SK-N-SH (cell line): ENCODE measurements at regions not wholly inside any gene's neighbourhood (a gene's known extent, or its start where the extent isn't known, plus 50 kb on each side); places are given as distances from the start of the nearest gene placed in this dataset.

Experiments
- CTCF ChIA-PET: fragments of 300-600, 350-600 bp; formaldehyde crosslinking; extraction: SDS; loops from one replicate; lab custom pipeline; 2021; lab: Yijun Ruan, JAX
- POLR2A ChIA-PET: fragments of 350-600 bp; sonication (Branson Sonifier 250); formaldehyde crosslinking; extraction: SDS; loops from one replicate; lab custom pipeline; 2020; ENCODE audit warnings: antibody characterized with exemption, inconsistent platforms; lab: Yijun Ruan, JAX
- DNase-seq: peaks from one replicate; pipeline ENCODE4 v3.0.0; 2012
- H2AFZ ChIP-seq: fragments of 200-600 bp; sonication (generic); 2 replicates; pipeline ENCODE4 v1.8.1; 2016; ENCODE audit warnings: antibody characterized with exemption, mild to moderate bottlenecking, low read depth
- H3F3A ChIP-seq: fragments of 200-600 bp; sonication (generic); replicated peaks from 2 replicates; pipeline ENCODE3; 2016; ENCODE audit warnings: antibody characterized with exemption, mild to moderate bottlenecking; ENCODE audit not compliant: insufficient read depth
- H3K27ac ChIP-seq, 2 experiments: fragments of 200-500 bp in 1 of 2; fragments of 200-600 bp in 1 of 2; sonication (Bioruptor generic) in 1 of 2; sonication (generic), shearing (Covaris generic) in 1 of 2; 2 replicates each; pipeline versions ENCODE4 v1.5.1 to v1.6.1; 2014 to 2016; ENCODE audit warnings: low read depth in 2 of 2, inconsistent platforms in 1 of 2, low read length in 1 of 2, mild to moderate bottlenecking in 1 of 2, mixed read lengths in 1 of 2
- H3K27me3 ChIP-seq: fragments of 200-600 bp; sonication (generic), shearing (Covaris generic); 2 replicates; pipeline ENCODE4 v1.6.1; 2016; ENCODE audit warnings: mixed run types; ENCODE audit not compliant: insufficient read depth
- H3K36me3 ChIP-seq, 2 experiments: fragments of 200-500 bp in 1 of 2; fragments of 200-600 bp in 1 of 2; sonication (Bioruptor generic) in 1 of 2; sonication (generic) in 1 of 2; replicated peaks in 1 of 2; 2 replicates each; pipeline versions ENCODE3 to v1.5.1; 2014 to 2016; ENCODE audit warnings: low read length in 1 of 2, mild to moderate bottlenecking in 1 of 2; ENCODE audit not compliant: insufficient read depth in 2 of 2, control insufficient read depth in 1 of 2
- H3K4me1 ChIP-seq, 2 experiments: fragments of 200-500 bp in 1 of 2; fragments of 200-600 bp in 1 of 2; sonication (Bioruptor generic) in 1 of 2; sonication (generic), shearing (Covaris generic) in 1 of 2; 2 replicates each; pipeline versions ENCODE4 v1.5.1 to v1.6.1; 2014 to 2016; ENCODE audit warnings: low read depth in 1 of 2, low read length in 1 of 2, mixed run types in 1 of 2; ENCODE audit not compliant: insufficient read depth in 2 of 2, control insufficient read depth in 1 of 2
- H3K4me2 ChIP-seq: fragments of 200-600 bp; sonication (generic), shearing (Covaris generic); 2 replicates; pipeline ENCODE4 v1.6.1; 2017; ENCODE audit warnings: mixed run types
- H3K4me3 ChIP-seq, 2 experiments: fragments of 200-500 bp in 1 of 2; fragments of 200-600 bp in 1 of 2; sonication (Bioruptor generic) in 1 of 2; sonication (generic), shearing (Covaris generic) in 1 of 2; 2 replicates each; pipeline versions ENCODE4 v1.5.1 to v1.8.1; 2014 to 2016; ENCODE audit warnings: low read depth in 2 of 2, inconsistent platforms in 1 of 2, low read length in 1 of 2, mild to moderate bottlenecking in 1 of 2, mixed read lengths in 1 of 2, moderate library complexity in 1 of 2
- H3K79me2 ChIP-seq: fragments of 200-600 bp; sonication (generic); 2 replicates; pipeline ENCODE4 v1.8.1; 2017; ENCODE audit warnings: mild to moderate bottlenecking; ENCODE audit not compliant: insufficient read depth
- H3K9ac ChIP-seq: fragments of 200-600 bp; sonication (generic); 2 replicates; pipeline ENCODE4 v1.6.1; 2017; ENCODE audit warnings: mixed run types
- H3K9me2 ChIP-seq: fragments of 200-600 bp; sonication (generic); 2 replicates; pipeline ENCODE4 v1.6.1; 2017; ENCODE audit warnings: mixed run types
- H3K9me3 ChIP-seq: fragments of 200-600 bp; sonication (generic); 2 replicates; pipeline ENCODE4 v1.6.1; 2017; ENCODE audit warnings: mixed run types, mild to moderate bottlenecking, moderate library complexity
- H4K20me1 ChIP-seq: fragments of 200-600 bp; sonication (generic); 2 replicates; pipeline ENCODE4 v1.6.1; 2017; ENCODE audit warnings: mild to moderate bottlenecking, mixed run types; ENCODE audit not compliant: insufficient read depth
- CHD2 ChIP-seq: fragments of 150-350 bp; IDR thresholded peaks from 2 replicates; pipeline ENCODE4 v1.6.1; 2018; ENCODE audit warnings: low read length; ENCODE audit not compliant: partially characterized antibody
- EZH2phosphoT487 ChIP-seq: fragments of 200-600 bp; sonication (generic); IDR thresholded peaks from 2 replicates; pipeline ENCODE4 v1.6.1; 2017; ENCODE audit warnings: low read depth, mixed run types, mild to moderate bottlenecking, antibody characterized with exemption, moderate library complexity, borderline replicate concordance
- FOXJ3 ChIP-seq: sonication (generic); formaldehyde crosslinking; IDR thresholded peaks from 2 replicates; pipeline ENCODE4 v1.5.1; 2020; ENCODE audit warnings: mild to moderate bottlenecking, missing genetic modification reagents
- GABPA ChIP-seq: IDR thresholded peaks from 2 replicates; pipeline ENCODE4 v1.4.0; 2012; ENCODE audit warnings: low read depth, mild to moderate bottlenecking
- IRF3 ChIP-seq: fragments of 150-350 bp; IDR thresholded peaks from 2 replicates; pipeline ENCODE4 v1.6.1; 2016; ENCODE audit warnings: mild to moderate bottlenecking, low read depth, low read length
- MEF2A ChIP-seq: IDR thresholded peaks from 2 replicates; pipeline ENCODE4 v1.4.0; 2012; ENCODE audit warnings: low read depth, borderline replicate concordance
- NFIC ChIP-seq: IDR thresholded peaks from 2 replicates; pipeline ENCODE4 v1.4.0; 2012; ENCODE audit warnings: borderline replicate concordance
- POLR2AphosphoS5 ChIP-seq: IDR thresholded peaks from 2 replicates; pipeline ENCODE4 v1.6.1; 2012; ENCODE audit warnings: low read depth, low read length
- RAD21 ChIP-seq: IDR thresholded peaks from 2 replicates; pipeline ENCODE4 v1.6.1; 2012; ENCODE audit warnings: mild to moderate bottlenecking, low read length
- RCOR1 ChIP-seq: fragments of 150-350 bp; IDR thresholded peaks from 2 replicates; pipeline ENCODE4 v1.6.1; 2017; ENCODE audit warnings: antibody characterized with exemption, low read length
- TCF12 ChIP-seq: IDR thresholded peaks from 2 replicates; pipeline ENCODE4 v1.4.0; 2012
- WGBS: methylation state at CpG from one replicate; pipeline ENCODE4 v1.1.6; 2017; ENCODE audit warnings: low lambda C conversion rate; 5-methylcytosine and 5-hydroxymethylcytosine counted together
- TF ChIP-seq, protein P1 (sequence below): IDR thresholded peaks from 2 replicates; pipeline ENCODE4 v1.4.0; 2012; ENCODE audit warnings: low read depth, borderline replicate concordance
- TF ChIP-seq, protein P2 (sequence below): IDR thresholded peaks from 2 replicates; pipeline ENCODE4 v1.6.1; 2012; ENCODE audit warnings: mild to moderate bottlenecking, low read depth, low read length, moderate library complexity

DNA sequence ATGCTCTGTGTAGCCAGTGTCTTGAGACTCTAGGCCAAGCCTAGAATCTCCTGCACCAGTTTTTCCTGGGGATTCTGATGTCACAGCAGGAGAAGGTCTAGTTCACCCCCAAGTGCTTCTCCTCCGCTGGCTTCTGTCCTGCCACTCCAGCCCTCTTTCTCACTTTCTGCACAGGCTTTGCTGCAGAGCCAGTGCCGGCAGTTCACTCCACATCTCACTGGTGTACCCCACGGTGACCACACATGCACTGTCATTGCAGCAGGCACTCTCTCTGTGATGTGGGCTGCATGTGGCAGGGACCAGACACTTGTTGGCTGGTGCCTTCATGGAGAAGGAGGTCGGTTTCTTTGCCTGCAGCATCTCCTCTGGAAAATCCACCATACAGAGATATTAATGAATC, 643.8 kb upstream of the GALNTL6 start (continued):
- TF ChIP-seq, protein P1, sequence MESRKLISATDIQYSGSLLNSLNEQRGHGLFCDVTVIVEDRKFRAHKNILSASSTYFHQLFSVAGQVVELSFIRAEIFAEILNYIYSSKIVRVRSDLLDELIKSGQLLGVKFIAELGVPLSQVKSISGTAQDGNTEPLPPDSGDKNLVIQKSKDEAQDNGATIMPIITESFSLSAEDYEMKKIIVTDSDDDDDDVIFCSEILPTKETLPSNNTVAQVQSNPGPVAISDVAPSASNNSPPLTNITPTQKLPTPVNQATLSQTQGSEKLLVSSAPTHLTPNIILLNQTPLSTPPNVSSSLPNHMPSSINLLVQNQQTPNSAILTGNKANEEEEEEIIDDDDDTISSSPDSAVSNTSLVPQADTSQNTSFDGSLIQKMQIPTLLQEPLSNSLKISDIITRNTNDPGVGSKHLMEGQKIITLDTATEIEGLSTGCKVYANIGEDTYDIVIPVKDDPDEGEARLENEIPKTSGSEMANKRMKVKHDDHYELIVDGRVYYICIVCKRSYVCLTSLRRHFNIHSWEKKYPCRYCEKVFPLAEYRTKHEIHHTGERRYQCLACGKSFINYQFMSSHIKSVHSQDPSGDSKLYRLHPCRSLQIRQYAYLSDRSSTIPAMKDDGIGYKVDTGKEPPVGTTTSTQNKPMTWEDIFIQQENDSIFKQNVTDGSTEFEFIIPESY = no peak
- TF ChIP-seq FOXJ3 (no peak), IRF3 (no peak)
- TF ChIP-seq, protein P2, sequence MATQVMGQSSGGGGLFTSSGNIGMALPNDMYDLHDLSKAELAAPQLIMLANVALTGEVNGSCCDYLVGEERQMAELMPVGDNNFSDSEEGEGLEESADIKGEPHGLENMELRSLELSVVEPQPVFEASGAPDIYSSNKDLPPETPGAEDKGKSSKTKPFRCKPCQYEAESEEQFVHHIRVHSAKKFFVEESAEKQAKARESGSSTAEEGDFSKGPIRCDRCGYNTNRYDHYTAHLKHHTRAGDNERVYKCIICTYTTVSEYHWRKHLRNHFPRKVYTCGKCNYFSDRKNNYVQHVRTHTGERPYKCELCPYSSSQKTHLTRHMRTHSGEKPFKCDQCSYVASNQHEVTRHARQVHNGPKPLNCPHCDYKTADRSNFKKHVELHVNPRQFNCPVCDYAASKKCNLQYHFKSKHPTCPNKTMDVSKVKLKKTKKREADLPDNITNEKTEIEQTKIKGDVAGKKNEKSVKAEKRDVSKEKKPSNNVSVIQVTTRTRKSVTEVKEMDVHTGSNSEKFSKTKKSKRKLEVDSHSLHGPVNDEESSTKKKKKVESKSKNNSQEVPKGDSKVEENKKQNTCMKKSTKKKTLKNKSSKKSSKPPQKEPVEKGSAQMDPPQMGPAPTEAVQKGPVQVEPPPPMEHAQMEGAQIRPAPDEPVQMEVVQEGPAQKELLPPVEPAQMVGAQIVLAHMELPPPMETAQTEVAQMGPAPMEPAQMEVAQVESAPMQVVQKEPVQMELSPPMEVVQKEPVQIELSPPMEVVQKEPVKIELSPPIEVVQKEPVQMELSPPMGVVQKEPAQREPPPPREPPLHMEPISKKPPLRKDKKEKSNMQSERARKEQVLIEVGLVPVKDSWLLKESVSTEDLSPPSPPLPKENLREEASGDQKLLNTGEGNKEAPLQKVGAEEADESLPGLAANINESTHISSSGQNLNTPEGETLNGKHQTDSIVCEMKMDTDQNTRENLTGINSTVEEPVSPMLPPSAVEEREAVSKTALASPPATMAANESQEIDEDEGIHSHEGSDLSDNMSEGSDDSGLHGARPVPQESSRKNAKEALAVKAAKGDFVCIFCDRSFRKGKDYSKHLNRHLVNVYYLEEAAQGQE = no peak

GRCh38 chr4:171162478-171162877, 650.7 kb upstream of the GALNTL6 start:
- ChIA-PET POLR2A (no interaction called here), CTCF (no interaction called here)
- WGBS = 0% methylated on average over 3 of the region's 3 CpGs
- H3K79me2 ChIP-seq = no peaks in the 10 kb centered on the region
- H3K9me2 ChIP-seq = no peaks in the 10 kb centered on the region
- H3K27ac ChIP-seq = no peak overlapping the region
- no peak overlapping the region for H3K4me3 ChIP-seq
- no peak overlapping the region for H3K4me2 ChIP-seq
- H3K9me3 ChIP-seq = no peaks in the 10 kb centered on the region
- H3K9ac ChIP-seq = no peak overlapping the region
- H3K27me3 ChIP-seq = no peaks in the 10 kb centered on the region
- no peak for DNase-seq
- no peaks in the 10 kb centered on the region for H3F3A ChIP-seq
- no peaks in the 10 kb centered on the region for H3K36me3 ChIP-seq
- no peaks in the 10 kb centered on the region for H3K4me1 ChIP-seq
- no peaks in the 10 kb centered on the region for H4K20me1 ChIP-seq
- TF ChIP-seq RAD21 = no peak
- no peak for TF ChIP-seq RCOR1
- no peak for TF ChIP-seq GABPA
- TF ChIP-seq EZH2phosphoT487 = no peak
- no peak for TF ChIP-seq CHD2
- no peak for TF ChIP-seq NFIC
- TF ChIP-seq MEF2A = no peak
- no peak for TF ChIP-seq POLR2AphosphoS5
- no peak for TF ChIP-seq TCF12
- TF ChIP-seq, all 33 proteins: peak for 0
- H2AFZ ChIP-seq = no peak overlapping the region
